Fibroblast of the conjunctiva (primary cell): ENCODE measurements at regions not wholly inside any gene's neighbourhood (a gene's known extent, or its start where the extent isn't known, plus 50 kb on each side); places are given as distances from the start of the nearest gene placed in this dataset.

Experiments
- DNase-seq: peaks from one replicate; pipeline ENCODE4 v3.0.0-alpha.2; 2010; ENCODE audit warnings: low read depth

DNA sequence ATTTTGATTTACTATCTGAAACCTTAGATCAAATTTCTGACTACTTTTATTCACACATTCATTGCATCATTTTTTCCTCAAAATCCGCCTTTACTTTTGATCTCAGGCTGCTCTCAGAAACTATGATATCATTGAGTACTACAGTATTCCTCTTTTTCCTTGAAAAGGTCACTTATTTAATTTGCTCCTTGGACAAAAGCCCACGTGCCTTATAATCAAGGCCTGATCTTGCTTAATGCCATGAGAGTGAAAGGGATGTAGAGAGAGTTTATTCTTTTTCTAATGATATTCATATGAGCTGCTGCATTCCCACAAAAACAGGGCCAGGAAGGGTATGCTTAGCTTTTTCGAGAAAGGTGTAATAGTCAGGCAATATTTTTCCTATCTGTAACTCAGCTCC, 327.0 kb downstream of the ETS1 start:
- DNase-seq = no peak

DNA sequence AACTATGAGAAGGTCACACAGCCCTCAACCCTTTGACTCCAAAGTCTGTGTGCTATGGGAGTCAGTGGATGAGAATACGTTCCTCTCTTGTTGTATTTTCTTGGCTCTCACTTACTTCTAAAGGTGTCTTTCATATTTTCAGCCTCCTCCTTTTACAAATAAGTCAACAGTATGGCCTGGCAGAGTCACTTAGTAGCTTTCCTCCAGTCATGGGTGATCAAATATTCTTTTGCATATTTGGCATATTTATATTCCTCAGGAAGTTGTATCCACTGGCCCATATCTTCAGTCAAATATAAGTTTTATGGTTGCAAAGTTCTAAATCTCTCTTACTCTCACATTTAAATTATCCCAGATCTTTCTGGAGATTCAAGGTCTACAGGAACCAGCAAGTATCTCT, 327.5 kb downstream of the ETS1 start:
- DNase-seq = no peak

DNA sequence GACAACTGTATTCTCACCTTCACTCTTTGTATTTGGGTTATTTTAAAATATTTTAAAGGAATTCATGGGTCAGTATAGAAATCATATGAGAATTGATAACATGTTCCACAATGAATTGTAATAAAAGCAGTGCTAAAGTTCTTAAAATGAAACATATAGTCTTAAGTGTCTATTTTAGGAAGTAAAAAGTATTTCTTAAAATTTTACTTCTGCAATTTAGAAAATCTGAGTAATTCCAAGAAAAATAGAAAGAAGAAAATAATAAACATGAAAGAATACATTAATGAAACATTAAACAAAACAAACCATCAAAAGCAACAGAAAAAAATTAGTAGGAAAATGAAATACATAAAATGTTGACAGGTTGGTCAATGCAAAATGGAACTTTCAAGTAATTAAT, 332.4 kb downstream of the ETS1 start:
- DNase-seq = no peak

- no peak for DNase-seq
Observed at GRCh38 chr11:128251140-128251539, 336.2 kb downstream of the ETS1 start.

- DNase-seq = no peak
Observed at GRCh38 chr11:128250482-128250881, 336.9 kb downstream of the ETS1 start.

GRCh38 chr11:128246810-128247594, 340.4 kb downstream of the ETS1 start:
- DNase-seq = peak; percentile 76

GRCh38 chr11:128246364-128246801, 341.0 kb downstream of the ETS1 start:
- DNase-seq = peak; percentile 53

DNA sequence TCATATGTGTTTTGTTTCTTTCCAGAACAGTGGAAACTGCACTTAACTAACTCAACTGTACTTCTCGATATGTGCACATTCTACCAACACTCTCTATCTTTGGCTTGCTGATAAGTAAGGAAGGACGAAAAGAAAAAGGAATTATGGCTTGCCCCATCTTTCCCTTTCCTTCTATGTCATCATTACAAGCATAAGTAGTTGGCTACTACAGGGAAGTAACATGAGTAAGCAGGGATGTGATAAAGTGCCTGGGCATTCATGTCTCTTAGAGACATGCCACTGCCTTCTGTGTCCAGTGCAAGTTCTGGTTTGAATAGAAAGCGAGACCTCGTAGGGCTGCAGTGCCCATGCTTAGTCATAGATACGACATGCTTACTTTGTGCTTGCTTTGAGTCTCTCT, 342.5 kb downstream of the ETS1 start:
- DNase-seq = no peak

DNA sequence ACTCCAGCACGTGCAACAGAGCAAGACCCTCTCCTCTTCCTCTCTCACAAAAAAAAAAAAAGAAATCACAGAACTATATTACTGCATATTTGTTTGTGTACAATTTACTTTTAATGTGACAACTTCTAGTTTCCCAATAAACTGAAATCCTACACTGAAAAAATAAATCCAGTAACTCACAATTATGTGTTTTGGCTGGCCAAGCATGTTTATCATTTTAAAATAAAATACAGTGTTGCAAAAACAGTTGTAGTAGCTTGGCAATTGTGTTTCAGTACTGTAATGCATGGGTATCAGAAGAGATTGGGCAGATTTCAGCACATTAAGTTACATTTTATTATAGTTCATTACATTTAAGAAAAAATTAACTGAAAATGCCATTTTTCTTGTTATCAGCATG, 344.9 kb downstream of the ETS1 start:
- DNase-seq = no peak

GRCh38 chr11:128240546-128240945, 346.8 kb downstream of the ETS1 start:
- peak; percentile 50 for DNase-seq

GRCh38 chr11:128239306-128239705, 348.1 kb downstream of the ETS1 start:
- DNase-seq = no peak

GRCh38 chr11:128238521-128239265, 348.7 kb downstream of the ETS1 start:
- no peak for DNase-seq

- DNase-seq = no peak
Observed at GRCh38 chr11:128236506-128237498, 350.6 kb downstream of the ETS1 start.

GRCh38 chr11:128235958-128236357, 351.4 kb downstream of the ETS1 start:
- no peak for DNase-seq

GRCh38 chr11:128235426-128235825, 351.9 kb downstream of the ETS1 start:
- no peak for DNase-seq

DNA sequence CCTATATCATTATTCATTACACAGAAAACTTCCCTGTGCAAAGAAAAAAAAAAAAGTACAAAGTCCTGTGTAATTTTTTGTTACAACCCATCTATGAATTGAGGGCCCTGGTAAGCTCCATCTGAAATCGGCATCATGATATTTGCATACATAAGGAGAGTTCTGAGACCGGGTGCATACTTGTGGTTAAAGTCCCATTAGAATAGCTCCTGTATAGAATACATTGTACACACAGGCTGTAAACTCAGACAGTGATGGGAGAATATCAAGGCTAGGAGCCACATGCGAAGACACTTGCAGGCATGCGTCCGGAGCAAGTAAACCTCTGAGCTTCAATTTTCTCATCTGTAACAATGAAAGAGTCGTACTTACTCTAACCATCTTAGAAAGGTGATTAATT, 353.2 kb downstream of the ETS1 start:
- no peak for DNase-seq

GRCh38 chr11:128232588-128232987, 354.8 kb downstream of the ETS1 start:
- DNase-seq = no peak

DNA sequence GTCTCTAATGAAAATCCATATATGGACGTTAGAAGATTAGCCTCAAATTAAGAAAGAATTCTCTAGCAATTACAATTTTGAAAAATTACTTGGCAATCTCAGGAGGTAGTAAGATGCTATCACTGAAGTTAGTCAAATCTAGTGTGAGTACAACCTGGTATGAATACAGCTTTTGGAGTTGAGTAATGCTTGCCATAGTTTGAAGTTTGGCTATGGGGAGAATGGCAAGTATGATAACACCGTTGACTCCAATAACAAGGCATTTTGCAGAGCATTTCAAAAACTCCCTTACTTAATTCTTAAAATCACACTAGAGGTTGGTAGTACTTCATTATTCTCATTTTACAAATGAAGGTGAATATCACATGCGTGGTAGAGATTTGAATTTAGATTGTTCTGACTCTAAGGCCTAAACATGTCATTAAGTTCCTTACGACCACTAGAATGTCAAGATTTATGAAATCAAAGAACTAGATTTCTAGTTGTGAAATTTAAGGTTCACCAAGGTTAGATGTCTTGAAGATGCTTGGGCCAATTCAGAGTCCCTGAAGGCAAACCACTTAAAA, 355.4 kb downstream of the ETS1 start:
- DNase-seq = no peak

DNA sequence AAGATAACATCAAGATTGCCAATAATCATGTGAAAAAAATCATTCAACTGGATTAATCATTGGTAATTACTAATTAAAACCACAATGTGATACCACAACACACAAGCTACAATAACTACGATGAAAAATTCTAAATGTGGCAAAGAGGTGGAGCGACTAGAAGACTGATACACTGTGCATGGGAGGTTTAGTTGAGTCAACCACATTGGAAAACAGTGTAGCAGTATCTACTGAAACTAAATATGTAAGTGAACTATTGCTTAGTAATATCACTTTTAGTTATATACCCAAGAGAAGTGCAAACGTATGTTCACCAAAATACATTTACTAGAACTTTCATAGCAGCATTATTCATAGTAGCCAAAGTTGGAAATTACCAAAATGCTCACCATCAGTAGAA, 359.9 kb downstream of the ETS1 start:
- no peak for DNase-seq

GRCh38 chr11:128226106-128226716, 361.1 kb downstream of the ETS1 start:
- no peak for DNase-seq

DNA sequence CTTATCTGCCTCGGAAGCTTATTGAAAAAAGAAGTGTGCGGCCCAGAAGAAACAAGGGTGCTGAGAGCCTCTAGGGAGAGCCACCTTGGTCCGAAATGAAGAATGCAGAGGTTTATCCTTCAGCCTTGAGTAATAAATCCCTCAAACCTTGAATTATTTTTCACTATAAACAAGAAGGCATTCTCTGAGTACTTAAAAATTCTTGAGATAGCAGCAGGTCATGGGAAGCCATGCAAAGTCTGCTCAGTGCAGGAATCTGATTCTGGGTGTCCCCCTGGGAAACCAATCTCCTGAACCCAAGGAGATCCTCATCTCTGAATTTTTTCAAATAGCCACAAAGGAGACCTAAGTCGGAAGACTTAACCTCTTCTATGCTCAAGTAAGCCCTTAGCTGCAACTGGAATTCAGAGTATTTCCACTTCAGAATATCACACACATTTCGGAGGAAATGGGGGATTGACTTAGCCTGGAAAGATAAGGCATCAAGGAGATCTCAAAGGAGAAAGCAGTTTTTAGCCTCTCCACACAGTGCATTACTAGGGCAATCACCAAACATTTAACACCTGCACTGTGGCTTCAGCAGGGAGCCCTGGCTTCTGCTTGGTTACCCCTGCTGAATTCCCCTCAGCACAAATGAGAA, 365.0 kb downstream of the ETS1 start:
- no peak for DNase-seq
